Activated T-cell treated with anti-CD3 and anti-CD28 coated beads for 4 hours (primary cell): ENCODE measurements at regions not wholly inside any gene's neighbourhood (a gene's known extent, or its start where the extent isn't known, plus 50 kb on each side); places are given as distances from the start of the nearest gene placed in this dataset.
"Not testable (repeated sequence)": the region's sequence is repeated elsewhere in the genome, so short reads cannot be mapped to it uniquely, and the experiment has no call there.

Experiments used
- DNase-seq: peaks from one replicate; pipeline ENCODE4 v3.0.0-alpha.2; 2020

DNA sequence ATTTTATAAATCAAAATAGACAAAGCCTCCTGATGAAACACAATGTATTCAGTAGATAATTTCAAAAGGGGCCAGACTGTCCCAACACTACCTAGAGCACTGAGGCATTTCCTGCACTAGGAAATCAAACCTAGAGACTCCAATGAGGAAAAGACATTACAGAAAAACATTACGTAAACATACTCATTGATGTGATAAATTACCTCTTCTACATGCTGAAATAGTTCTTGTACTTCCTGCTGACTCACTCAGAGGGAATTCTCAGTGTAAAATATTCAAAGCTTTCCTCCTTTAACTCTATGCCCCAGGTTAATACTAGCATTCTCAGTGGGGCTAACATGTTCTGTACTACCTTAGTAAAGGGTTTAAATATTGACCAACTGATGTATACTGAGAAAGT lies 178.0 kb downstream of the ESM1 start:
- DNase-seq: no peak

DNA sequence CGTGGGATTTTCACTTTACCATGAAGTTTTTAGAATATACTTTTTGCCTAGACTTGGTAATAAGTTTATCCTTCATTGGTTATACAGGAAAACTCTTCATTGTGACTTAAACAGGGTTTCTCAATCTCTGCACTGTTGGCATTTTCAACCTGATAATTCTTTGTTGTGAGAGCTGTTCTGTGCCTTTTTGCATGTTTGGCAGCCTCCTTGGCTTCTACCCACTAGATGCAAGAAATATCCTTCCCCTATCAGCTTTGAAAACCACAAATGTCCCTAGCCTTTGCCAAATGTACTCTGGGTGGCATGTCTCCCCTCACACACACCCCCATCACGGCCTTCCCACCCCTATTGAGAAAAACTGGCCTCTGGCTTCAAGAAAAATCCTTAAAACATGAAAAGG lies 180.9 kb downstream of the ESM1 start:
- no peak for DNase-seq

- no peak for DNase-seq
These were observed 181.3 kb downstream of the ESM1 start for GRCh38 chr5:54804086-54804485.

GRCh38 chr5:54803471-54804011 lies 181.9 kb downstream of the ESM1 start:
- no peak for DNase-seq

DNA sequence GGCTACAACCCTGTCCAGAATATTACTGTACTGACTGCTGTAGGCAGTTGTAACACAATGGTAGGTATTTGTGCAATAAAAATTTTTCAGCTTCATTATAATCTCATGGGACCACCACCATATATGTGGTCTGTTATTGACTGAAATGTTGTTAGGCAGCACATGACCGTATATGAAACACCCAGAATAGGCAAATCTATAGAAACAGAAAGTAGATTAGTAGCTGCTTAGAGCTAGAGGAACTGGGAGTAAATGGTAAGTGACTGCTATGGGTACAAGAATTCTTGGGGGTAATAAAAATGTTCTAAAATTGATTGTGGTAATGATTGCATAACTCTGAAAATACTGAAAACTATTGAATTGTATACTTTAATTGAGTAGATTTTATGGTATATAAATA lies 185.7 kb downstream of the ESM1 start:
- DNase-seq: no peak

- no peak for DNase-seq
These were observed 189.6 kb downstream of the ESM1 start for GRCh38 chr5:54795777-54796176.

DNA sequence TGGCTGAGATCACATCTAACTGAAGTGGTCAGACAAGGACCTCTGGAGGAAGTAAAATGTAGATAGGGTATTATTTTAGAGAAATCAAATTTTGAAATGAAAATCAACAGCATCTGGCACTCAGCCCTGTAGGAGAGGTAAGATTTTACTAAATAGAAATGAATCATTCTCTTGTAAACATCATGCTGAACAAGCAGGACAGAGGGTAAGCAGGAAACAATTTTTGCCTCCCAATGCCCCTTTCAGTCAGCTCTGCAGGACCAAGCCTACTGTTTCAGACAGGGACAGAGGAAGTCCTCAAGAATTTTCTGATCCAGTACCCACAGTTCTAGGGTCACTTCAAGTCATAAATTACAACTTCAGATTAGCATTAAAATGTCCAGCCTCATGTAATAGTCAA lies 190.1 kb downstream of the ESM1 start:
- no peak for DNase-seq

DNA sequence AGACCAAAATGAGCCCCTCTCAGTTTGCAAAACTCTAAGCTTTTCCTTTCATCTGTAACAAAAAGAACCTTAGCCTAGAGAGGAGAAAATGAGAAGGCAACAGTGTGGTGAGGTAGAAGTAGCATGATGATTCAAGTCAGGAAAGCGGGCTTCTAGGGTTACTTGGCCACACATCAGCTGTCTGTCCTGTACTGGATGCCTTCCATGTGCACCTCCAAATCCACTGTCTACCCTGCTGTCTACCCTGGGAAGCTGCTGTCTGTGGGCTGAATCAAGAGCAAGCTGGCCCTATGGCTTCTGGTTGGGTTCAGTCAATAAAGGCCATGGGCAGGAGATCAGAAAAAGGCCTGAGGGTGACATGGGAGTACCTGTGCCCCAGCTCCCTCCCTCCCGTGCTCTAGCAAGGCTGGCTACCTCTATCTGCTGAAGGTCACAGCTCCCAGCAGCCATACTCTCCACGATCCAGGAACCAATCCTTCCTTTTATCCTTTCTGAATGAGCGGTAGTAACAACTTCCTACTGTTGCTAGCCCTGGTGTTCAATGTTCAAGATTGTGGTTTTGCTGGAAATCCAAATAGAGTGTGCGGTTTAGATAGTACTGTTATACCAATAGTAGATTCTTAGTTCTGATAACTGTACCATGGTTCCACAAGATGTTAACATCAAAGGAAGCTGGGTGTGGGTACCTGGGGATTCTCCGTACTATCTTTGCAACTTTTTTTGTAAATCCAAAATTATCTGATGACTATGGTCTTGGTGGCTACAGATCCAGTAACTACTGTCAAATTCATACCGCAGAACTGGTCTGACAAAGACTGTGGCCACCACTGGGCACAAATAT lies 191.0 kb downstream of the ESM1 start:
- no peak for DNase-seq

- no peak for DNase-seq
These were observed 191.8 kb downstream of the ESM1 start for GRCh38 chr5:54793468-54794134.

GRCh38 chr5:54792611-54793404 lies 192.6 kb downstream of the ESM1 start:
- no peak for DNase-seq

- DNase-seq: not testable (repeated sequence)
These were observed 197.5 kb downstream of the ESM1 start for GRCh38 chr5:54787910-54788309.

DNA sequence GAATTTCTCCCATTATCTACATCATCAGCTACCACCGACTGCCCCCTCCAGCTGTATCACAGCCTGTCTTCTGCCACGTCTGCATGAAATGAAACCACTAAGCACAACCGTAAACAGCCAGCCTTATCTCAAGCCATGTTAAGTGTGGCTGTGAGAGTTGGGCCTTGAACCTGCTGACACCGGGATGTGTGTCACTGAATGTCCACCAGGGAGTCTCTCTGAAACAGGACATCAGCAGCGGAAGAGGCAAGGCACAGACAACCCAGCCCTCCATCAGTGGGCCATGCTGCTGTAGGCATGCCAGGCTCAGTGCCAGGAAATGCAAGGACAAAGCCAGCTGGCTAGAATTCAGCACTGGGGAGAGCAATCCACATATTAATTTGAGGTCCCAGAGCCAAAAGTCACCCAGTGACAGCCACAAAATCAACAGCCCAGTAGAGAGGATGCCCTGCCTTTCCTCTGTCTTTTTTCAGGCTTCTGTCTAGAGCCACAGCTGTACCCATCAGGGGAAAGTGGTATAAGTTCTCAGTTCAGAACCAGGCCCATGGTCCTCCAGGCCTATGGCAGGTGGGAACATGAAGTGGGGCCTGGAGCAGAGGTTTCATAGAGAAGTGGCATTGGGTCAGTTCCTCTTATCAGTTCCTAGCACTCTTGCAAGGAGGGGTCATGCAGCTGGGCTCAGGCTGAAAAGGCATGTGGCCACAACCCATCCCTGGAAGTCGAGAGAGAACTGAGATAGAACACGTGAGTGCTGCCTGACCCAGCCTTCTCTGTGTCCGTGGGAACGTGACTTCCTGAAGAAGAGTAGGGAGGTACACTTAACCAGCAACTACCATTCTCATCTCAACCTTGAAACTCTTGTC lies 199.4 kb downstream of the ESM1 start:
- no peak for DNase-seq

GRCh38 chr5:54778783-54779182 lies 206.6 kb downstream of the ESM1 start:
- DNase-seq: no peak

- no peak for DNase-seq
These were observed 209.7 kb downstream of the ESM1 start for GRCh38 chr5:54775645-54776044.

DNA sequence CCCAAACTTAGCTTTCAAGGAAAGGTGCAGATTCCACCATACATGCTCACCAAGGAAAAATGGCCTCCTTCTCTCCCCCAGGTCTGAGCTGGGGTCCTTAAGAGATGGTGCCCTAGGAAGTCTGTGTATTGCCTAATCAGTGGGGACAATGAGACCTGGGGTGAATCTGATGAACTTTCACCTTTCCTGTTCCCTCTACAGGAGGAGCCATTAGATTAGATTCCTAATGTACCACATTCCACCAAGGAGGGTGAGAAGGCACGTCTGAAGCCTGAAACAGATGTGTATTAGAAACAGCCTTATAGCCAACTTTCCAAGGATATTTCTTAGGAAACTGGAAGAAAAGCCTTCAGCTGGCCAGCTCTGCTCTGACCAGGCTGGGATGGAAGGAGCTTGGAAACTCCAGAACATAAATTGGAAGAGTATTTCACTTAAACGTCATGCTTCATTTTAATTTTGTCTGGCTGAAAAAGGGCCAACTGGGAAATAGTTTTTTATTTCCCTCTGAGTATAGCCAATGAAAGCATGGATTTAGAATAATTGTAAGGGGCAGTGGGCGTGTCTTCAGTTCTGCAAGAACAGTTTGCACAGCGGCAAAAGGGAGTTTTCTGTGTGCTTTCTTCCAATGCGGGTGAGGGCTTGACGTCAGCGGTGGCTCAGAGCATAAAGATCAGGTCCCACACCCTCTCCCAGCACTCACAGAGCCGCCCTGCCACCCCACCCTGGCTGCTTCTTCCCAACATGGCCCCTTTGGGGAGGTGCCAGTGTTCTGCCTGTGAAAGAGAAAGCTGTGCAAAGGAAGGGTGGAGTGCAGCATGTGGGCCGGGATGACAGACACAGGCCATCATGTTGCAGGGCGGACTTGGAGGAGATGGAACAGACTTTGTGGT lies 210.9 kb downstream of the ESM1 start:
- DNase-seq: no peak

DNA sequence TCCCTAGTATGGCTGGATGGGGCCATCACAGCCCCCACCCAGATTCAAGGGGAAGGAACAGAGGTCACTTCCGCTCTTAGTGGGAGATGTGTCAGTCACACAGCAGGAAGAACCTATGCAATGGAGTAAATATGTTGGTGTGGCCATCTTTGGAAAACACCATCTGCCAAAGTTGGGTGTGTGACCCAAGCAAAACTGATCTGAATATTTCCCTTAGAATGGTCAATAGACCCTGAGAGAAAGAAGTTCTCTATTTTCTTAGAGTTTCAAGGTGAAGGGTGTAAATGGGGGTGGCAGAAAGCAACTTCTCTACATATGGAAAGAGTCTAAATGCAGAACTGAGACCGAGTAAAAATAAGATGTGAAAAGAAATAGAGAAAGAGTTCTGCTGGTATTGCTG lies 212.7 kb downstream of the ESM1 start:
- no peak for DNase-seq

DNA sequence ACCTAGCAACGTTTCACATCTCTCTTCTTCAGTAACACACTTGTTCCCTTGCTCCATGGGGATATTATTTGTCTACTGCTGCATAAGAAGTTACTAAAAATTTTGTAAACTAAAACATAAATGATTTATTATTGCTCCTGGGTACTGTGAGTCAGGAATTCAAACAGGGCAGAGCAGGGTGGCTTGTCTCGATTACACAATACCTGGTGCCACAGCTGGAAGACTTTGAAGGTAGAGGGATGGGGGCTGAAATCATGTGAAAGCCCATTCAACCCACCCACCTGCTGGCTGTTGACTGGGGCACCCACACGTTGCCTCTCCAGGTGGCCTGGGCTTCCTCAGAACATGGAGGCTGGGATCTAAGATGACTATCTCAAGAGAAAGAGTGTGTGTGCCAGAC lies 213.2 kb downstream of the ESM1 start:
- no peak for DNase-seq

GRCh38 chr5:54769746-54770145 lies 215.6 kb downstream of the ESM1 start:
- DNase-seq: no peak

DNA sequence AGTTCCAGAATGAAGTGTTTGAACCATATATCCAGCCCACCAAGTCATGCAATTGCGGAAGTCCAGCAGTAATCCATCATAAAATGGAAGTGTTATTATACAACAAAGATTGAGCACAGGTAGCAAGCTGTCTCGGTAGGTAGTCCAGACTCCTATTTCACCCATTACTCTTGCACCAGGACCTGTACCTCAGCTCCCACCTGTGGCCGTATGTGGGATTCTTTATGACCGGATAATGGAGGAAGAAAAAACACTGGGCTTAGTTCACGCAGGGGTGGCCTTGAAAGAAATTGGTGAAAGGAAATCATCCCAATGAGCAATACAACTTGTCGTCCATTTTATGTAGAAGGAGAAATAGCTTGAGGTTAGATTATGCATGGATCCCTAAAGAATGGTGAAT lies 216.3 kb downstream of the ESM1 start:
- no peak for DNase-seq

DNA sequence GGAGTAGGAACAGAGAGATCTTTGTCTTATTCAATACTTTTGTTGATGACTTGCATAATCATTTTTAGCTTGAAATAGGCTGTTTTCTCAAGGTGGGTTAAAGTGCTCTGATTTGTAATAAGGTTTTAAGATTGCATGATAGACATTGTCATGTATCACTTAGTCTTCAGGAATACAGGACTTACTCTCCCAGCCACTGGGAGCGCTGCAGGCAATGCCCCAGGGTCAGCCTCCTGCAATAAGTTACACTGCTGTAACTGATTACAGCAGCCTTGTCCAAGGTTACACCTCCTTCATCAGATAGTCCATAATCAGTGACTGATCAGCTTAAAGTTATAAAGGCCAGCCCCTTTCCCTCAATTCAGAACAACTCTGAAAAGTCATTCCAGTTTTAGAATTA lies 218.6 kb downstream of the ESM1 start:
- DNase-seq: no peak
